ENCODE measurements at regions not wholly inside any gene's neighbourhood (a gene's known extent, or its start where the extent isn't known, plus 50 kb on each side); places are given as distances from the start of the nearest gene placed in this dataset.

- no peak for DNase-seq
Measured at GRCh38 chr2:200013906-200014305, 58.5 kb downstream of the MAIP1 start.

- DNase-seq, result no peak
Measured at GRCh38 chr2:200021449-200022114, 66.2 kb downstream of the MAIP1 start.

GRCh38 chr2:200022511-200022910, 67.1 kb downstream of the MAIP1 start:
- DNase-seq, result no peak

GRCh38 chr2:200023570-200023969, 68.2 kb downstream of the MAIP1 start:
- no peak for DNase-seq

- no peak for DNase-seq
Measured at GRCh38 chr2:200025717-200026116, 70.3 kb downstream of the MAIP1 start.

GRCh38 chr2:200026332-200027230, 71.2 kb downstream of the MAIP1 start:
- no peak for DNase-seq

GRCh38 chr2:200028998-200029397, 73.6 kb downstream of the MAIP1 start:
- no peak for DNase-seq

- no peak for DNase-seq
Measured at GRCh38 chr2:200032895-200033294, 77.5 kb downstream of the MAIP1 start.

GRCh38 chr2:200033929-200034328, 78.5 kb downstream of the MAIP1 start:
- DNase-seq, result no peak

GRCh38 chr2:200034816-200035215, 79.4 kb downstream of the MAIP1 start:
- DNase-seq, result no peak

- no peak for DNase-seq
Measured at GRCh38 chr2:200039724-200040650, 84.6 kb downstream of the MAIP1 start.

- DNase-seq, result no peak
Measured at GRCh38 chr2:200040831-200041230, 85.4 kb downstream of the MAIP1 start.

- DNase-seq, result no peak
Measured at GRCh38 chr2:200041639-200042038, 86.3 kb downstream of the MAIP1 start.

- no peak for DNase-seq
Measured at GRCh38 chr2:200042102-200042735, 86.8 kb downstream of the MAIP1 start.

- DNase-seq, result no peak
Measured at GRCh38 chr2:200042944-200043343, 87.6 kb downstream of the MAIP1 start.

- no peak for DNase-seq
Measured at GRCh38 chr2:200044453-200044852, 89.1 kb downstream of the MAIP1 start.

- no peak for DNase-seq
Measured at GRCh38 chr2:200048421-200048820, 93.0 kb downstream of the MAIP1 start.

- no peak for DNase-seq
Measured at GRCh38 chr2:200049086-200049485, 93.7 kb downstream of the MAIP1 start.

GRCh38 chr2:200050921-200051610, 95.7 kb downstream of the MAIP1 start:
- DNase-seq, result no peak

GRCh38 chr2:200051611-200051945, 96.2 kb downstream of the MAIP1 start:
- DNase-seq, result no peak

GRCh38 chr2:200052627-200053026, 97.2 kb downstream of the MAIP1 start:
- no peak for DNase-seq

All from GDM1 (cell line).